Caco-2 (cell line): ENCODE measurements at regions not wholly inside any gene's neighbourhood (a gene's known extent, or its start where the extent isn't known, plus 50 kb on each side); places are given as distances from the start of the nearest gene placed in this dataset.

Experiments used
- BruUV-seq: library from RNA; stranded (reverse); fragments of 400-500 nt; replicated peaks from 2 replicates; lab custom pipeline; 2021; lab: Mats Ljungman, UMichigan
- CTCF ChIA-PET: fragments of 300-600 bp; sonication (Branson Sonifier 250); formaldehyde crosslinking; loops from one replicate; lab custom pipeline; 2022; ENCODE audit warnings: antibody characterized with exemption; lab: Charles Lee
- POLR2A ChIA-PET: fragments of 300-600 bp; sonication (Branson Sonifier 250); formaldehyde crosslinking; loops from one replicate; lab custom pipeline; 2022; ENCODE audit warnings: antibody characterized with exemption; lab: Charles Lee
- DNase-seq, 2 experiments: peaks; one replicate each; pipeline versions ENCODE4 v3.0.0 to v3.0.0-alpha.2; 2020 to 2022
- H3K27me3 ChIP-seq: replicated peaks from 2 replicates; pipeline ENCODE4 v1.6.0; 2011; ENCODE audit warnings: low read length; ENCODE audit not compliant: control insufficient read depth, insufficient read depth
- H3K36me3 ChIP-seq: 2 replicates; pipeline ENCODE4 v1.5.1; 2011; ENCODE audit warnings: low read length; ENCODE audit not compliant: control insufficient read depth, insufficient read depth
- H3K4me1 ChIP-seq: fragments of 250-450 bp; sonication (Bioruptor Pico); 2 replicates; pipeline ENCODE4 v1.5.1; 2020; ENCODE audit warnings: mild to moderate bottlenecking
- H3K4me3 ChIP-seq: 2 replicates; pipeline ENCODE4 v1.5.1; 2011; ENCODE audit warnings: low read depth, mild to moderate bottlenecking, control low read depth, low read length
- H3K9me3 ChIP-seq: fragments of 250-450 bp; sonication (Bioruptor Pico); 2 replicates; pipeline ENCODE4 v1.5.1; 2020; ENCODE audit warnings: mild to moderate bottlenecking, moderate library complexity
- H3K27ac Mint-ChIP-seq: one replicate; pipeline ENCODE4 v1.8.0; 2022; ENCODE audit warnings: mixed read lengths; ENCODE audit not compliant: unreplicated experiment
- H3K27me3 Mint-ChIP-seq: one replicate; pipeline ENCODE4 v1.8.0; 2022; ENCODE audit warnings: mixed read lengths; ENCODE audit not compliant: insufficient read depth, unreplicated experiment
- H3K36me3 Mint-ChIP-seq: one replicate; pipeline ENCODE4 v1.8.0; 2022; ENCODE audit warnings: mild to moderate bottlenecking, mixed read lengths; ENCODE audit not compliant: insufficient read depth, unreplicated experiment
- H3K4me1 Mint-ChIP-seq: one replicate; pipeline ENCODE4 v1.8.0; 2022; ENCODE audit warnings: low read depth, mixed read lengths; ENCODE audit not compliant: unreplicated experiment
- H3K4me3 Mint-ChIP-seq: one replicate; pipeline ENCODE4 v1.8.0; 2022; ENCODE audit warnings: mild to moderate bottlenecking, moderate library complexity, mixed read lengths; ENCODE audit not compliant: unreplicated experiment
- H3K9me3 Mint-ChIP-seq: one replicate; pipeline ENCODE4 v1.8.0; 2022; ENCODE audit warnings: mixed read lengths; ENCODE audit not compliant: unreplicated experiment
- intact Hi-C: fragments of 100-400 bp; cut with micrococcal nuclease; formaldehyde crosslinking; loops from one replicate; pipeline ENCODE4 v1.10.0; 2022; ENCODE audit not compliant: unreplicated experiment
- TF ChIP-seq, protein P1 (sequence below), 2 experiments: fragments of 200-600 bp in 1 of 2; IDR thresholded peaks; 1 replicate in 1 of 2; 2 replicates in 1 of 2; pipeline versions ENCODE4 v1.5.1 to v1.8.0; 2011 to 2022; ENCODE audit warnings: antibody characterized with exemption in 1 of 2, control low read depth in 1 of 2, inconsistent platforms in 1 of 2, low read depth in 1 of 2, low read length in 1 of 2, mild to moderate bottlenecking in 1 of 2, moderate library complexity in 1 of 2; ENCODE audit not compliant: insufficient read depth in 1 of 2, severe bottlenecking in 1 of 2, unreplicated experiment in 1 of 2

GRCh38 chr13:53121919-53122318 is 93.3 kb downstream of the OLFM4 start:
- no peak overlapping the region for H3K4me3 Mint-ChIP-seq
- POLR2A ChIA-PET: no interaction called here
- no peak overlapping the region for H3K27ac Mint-ChIP-seq
- TF ChIP-seq, protein P1, sequence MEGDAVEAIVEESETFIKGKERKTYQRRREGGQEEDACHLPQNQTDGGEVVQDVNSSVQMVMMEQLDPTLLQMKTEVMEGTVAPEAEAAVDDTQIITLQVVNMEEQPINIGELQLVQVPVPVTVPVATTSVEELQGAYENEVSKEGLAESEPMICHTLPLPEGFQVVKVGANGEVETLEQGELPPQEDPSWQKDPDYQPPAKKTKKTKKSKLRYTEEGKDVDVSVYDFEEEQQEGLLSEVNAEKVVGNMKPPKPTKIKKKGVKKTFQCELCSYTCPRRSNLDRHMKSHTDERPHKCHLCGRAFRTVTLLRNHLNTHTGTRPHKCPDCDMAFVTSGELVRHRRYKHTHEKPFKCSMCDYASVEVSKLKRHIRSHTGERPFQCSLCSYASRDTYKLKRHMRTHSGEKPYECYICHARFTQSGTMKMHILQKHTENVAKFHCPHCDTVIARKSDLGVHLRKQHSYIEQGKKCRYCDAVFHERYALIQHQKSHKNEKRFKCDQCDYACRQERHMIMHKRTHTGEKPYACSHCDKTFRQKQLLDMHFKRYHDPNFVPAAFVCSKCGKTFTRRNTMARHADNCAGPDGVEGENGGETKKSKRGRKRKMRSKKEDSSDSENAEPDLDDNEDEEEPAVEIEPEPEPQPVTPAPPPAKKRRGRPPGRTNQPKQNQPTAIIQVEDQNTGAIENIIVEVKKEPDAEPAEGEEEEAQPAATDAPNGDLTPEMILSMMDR (IDR thresholded peaks at IDR 0.05; ENCODE audit: insufficient read depth in 1 of 2, low read depth in 1 of 2, low read length in 1 of 2, severe bottlenecking in 1 of 2, unreplicated experiment in 1 of 2): no peak
- no peaks in the 10 kb centered on the region; the same call in 1 of the 2 replicates for H3K27me3 ChIP-seq
- H3K36me3 ChIP-seq: no peaks in the 10 kb centered on the region
- H3K4me1 ChIP-seq: no peaks in the 10 kb centered on the region
- peaks cover 6% of the 10 kb centered on the region for H3K9me3 Mint-ChIP-seq
- CTCF ChIA-PET: no interaction called here
- DNase-seq: no peak
- peaks cover 3% of the 10 kb centered on the region for H3K27me3 Mint-ChIP-seq
- no TSS peak for BruUV-seq
- intact Hi-C loops: no loop called here
- no peak overlapping the region for H3K4me3 ChIP-seq
- H3K9me3 ChIP-seq: peaks cover 11% of the 10 kb centered on the region; the same call in 1 of the 2 replicates
- H3K4me1 Mint-ChIP-seq: no peaks in the 10 kb centered on the region
- H3K36me3 Mint-ChIP-seq: no peaks in the 10 kb centered on the region

- Mint-ChIP-seq H3K4me1 (no peaks in the 10 kb centered on the region), H3K36me3 (no peaks in the 10 kb centered on the region), H3K9me3 (no peaks in the 10 kb centered on the region), H3K27me3 (peaks cover 7% of the 10 kb centered on the region), H3K27ac (no peak overlapping the region), H3K4me3 (no peak overlapping the region)
- BruUV-seq: no TSS peak
- Histone ChIP-seq H3K9me3 (no peaks in the 10 kb centered on the region), H3K4me1 (no peaks in the 10 kb centered on the region), H3K27me3 (no peaks in the 10 kb centered on the region; the same call in 1 of the 2 replicates), H3K36me3 (no peaks in the 10 kb centered on the region), H3K4me3 (no peak overlapping the region)
- no peak for DNase-seq
- intact Hi-C loops: no loop called here
- ChIA-PET POLR2A (no interaction called here), CTCF (no interaction called here)
- TF ChIP-seq, protein P1 (IDR thresholded peaks at IDR 0.05; ENCODE audit: insufficient read depth in 1 of 2, low read depth in 1 of 2, low read length in 1 of 2, severe bottlenecking in 1 of 2, unreplicated experiment in 1 of 2): no peak
Measured at GRCh38 chr13:53123536-53123935, 94.9 kb downstream of the OLFM4 start.

DNA sequence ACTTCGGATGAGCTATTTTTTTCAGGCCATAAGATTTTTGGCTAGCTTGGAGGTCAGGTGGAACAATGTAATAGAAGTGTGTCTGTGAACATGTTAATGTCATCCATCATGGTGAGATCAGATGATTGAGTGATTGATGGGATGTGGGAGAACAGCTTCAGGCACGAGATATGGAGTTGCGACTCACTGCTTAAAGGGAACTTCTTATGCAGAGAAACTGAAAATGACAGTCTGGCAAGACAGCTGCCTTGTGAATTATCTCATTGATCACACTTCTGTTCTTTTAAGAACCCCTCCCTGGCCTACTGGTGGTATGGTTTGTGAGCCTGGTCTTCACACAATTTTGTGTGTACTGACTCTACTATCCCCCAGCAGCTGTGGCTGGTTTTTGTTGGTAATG is 96.0 kb downstream of the OLFM4 start:
- intact Hi-C loops: no loop called here
- H3K36me3 ChIP-seq: no peaks in the 10 kb centered on the region
- no peaks in the 10 kb centered on the region for H3K4me1 ChIP-seq
- H3K27ac Mint-ChIP-seq: no peak overlapping the region
- TF ChIP-seq, protein P1 (IDR thresholded peaks at IDR 0.05; ENCODE audit: insufficient read depth in 1 of 2, low read depth in 1 of 2, low read length in 1 of 2, severe bottlenecking in 1 of 2, unreplicated experiment in 1 of 2): no peak
- H3K4me3 Mint-ChIP-seq: no peak overlapping the region
- ChIA-PET POLR2A (no interaction called here), CTCF (interaction anchor here (0.8 kb wide), 1 partner anchor 64 kb away, joined by 3 read pairs; no protein-coding TSS in a partner anchor)
- H3K4me1 Mint-ChIP-seq: no peaks in the 10 kb centered on the region
- H3K27me3 Mint-ChIP-seq: peaks cover 7% of the 10 kb centered on the region
- no peaks in the 10 kb centered on the region for H3K36me3 Mint-ChIP-seq
- H3K9me3 ChIP-seq: no peaks in the 10 kb centered on the region
- no peak for DNase-seq
- no peaks in the 10 kb centered on the region; the same call in 1 of the 2 replicates for H3K27me3 ChIP-seq
- BruUV-seq: no TSS peak
- H3K9me3 Mint-ChIP-seq: no peaks in the 10 kb centered on the region
- no peak overlapping the region for H3K4me3 ChIP-seq
